PFSK-1 (cell line): ENCODE measurements at regions not wholly inside any gene's neighbourhood (a gene's known extent, or its start where the extent isn't known, plus 50 kb on each side); places are given as distances from the start of the nearest gene placed in this dataset.

Experiments used
- FOXP2 ChIP-seq: optimal IDR thresholded peaks from 2 replicates; pipeline ENCODE3; 2011; ENCODE audit warnings: borderline replicate concordance, control low read depth, inconsistent platforms; ENCODE audit not compliant: insufficient read depth; ENCODE audit errors: extremely low read length, extremely low read depth
- POLR2AphosphoS5 ChIP-seq: IDR thresholded peaks from 2 replicates; pipeline ENCODE4 v1.6.1; 2012; ENCODE audit warnings: low read depth, mild to moderate bottlenecking, control low read depth, low read length, moderate library complexity
- REST ChIP-seq, 2 experiments: IDR thresholded peaks; 2 replicates each; pipeline versions ENCODE4 v1.6.1 to v1.8.0; 2011 to 2012; ENCODE audit warnings: low read depth in 2 of 2, low read length in 2 of 2, control low read depth in 1 of 2, inconsistent platforms in 1 of 2, mild to moderate bottlenecking in 1 of 2, moderate library complexity in 1 of 2; ENCODE audit not compliant: insufficient read depth in 1 of 2
- TAF1 ChIP-seq: IDR thresholded peaks from 2 replicates; pipeline ENCODE4 v1.6.1; 2012; ENCODE audit warnings: low read length, control low read depth, borderline replicate concordance; ENCODE audit not compliant: insufficient read depth

- TF ChIP-seq TAF1, result no peak
- TF ChIP-seq POLR2AphosphoS5, result no peak
- no peak for TF ChIP-seq REST (IDR thresholded peaks at IDR 0.05; ENCODE audit: insufficient read depth in 1 of 2, low read depth in 2 of 2, low read length in 2 of 2)
- no peak for TF ChIP-seq FOXP2
These were observed 222.9 kb upstream of the MKLN1 start for GRCh38 chr7:131104596-131105293.
